Gastroesophageal sphincter (tissue), 3 donors: ENCODE measurements at regions not wholly inside any gene's neighbourhood (a gene's known extent, or its start where the extent isn't known, plus 50 kb on each side); places are given as distances from the start of the nearest gene placed in this dataset.

Experiments used
- EP300 ChIP-seq: sonication (generic); formaldehyde crosslinking; IDR thresholded peaks from one replicate; pipeline ENCODE4 v1.6.1; 2017; ENCODE audit warnings: antibody characterized with exemption, mild to moderate bottlenecking
- TF ChIP-seq, protein P1 (sequence below), 4 experiments: fragments of 200-600 bp in 2 of 4; fragments of 450-650 bp in 2 of 4; sonication (generic) in 1 of 4; IDR thresholded peaks; one replicate each; pipeline ENCODE4 v1.5.1; 2017 to 2019; ENCODE audit warnings: antibody characterized with exemption in 4 of 4, mild to moderate bottlenecking in 2 of 4, moderate library complexity in 2 of 4

DNA sequence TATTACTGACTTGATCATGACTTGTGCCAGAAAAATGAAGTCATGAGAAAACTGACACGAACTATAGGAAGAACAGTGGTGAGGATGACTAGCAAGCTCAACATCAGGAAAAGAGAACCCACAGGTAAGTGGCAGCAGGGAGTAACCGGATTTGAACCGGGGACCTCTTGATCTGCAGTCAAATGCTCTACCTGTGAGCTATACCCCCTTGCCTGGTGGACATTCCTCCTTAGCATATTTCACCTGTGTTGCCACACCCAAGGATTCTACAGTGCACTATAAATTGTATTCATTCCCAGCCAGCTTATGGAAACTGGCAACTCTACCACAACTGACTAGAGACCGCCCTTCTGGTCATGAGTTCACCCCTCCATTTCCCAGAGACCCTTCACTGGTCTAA lies 97.5 kb upstream of the ZNF746 start:
- TF ChIP-seq, protein P1, sequence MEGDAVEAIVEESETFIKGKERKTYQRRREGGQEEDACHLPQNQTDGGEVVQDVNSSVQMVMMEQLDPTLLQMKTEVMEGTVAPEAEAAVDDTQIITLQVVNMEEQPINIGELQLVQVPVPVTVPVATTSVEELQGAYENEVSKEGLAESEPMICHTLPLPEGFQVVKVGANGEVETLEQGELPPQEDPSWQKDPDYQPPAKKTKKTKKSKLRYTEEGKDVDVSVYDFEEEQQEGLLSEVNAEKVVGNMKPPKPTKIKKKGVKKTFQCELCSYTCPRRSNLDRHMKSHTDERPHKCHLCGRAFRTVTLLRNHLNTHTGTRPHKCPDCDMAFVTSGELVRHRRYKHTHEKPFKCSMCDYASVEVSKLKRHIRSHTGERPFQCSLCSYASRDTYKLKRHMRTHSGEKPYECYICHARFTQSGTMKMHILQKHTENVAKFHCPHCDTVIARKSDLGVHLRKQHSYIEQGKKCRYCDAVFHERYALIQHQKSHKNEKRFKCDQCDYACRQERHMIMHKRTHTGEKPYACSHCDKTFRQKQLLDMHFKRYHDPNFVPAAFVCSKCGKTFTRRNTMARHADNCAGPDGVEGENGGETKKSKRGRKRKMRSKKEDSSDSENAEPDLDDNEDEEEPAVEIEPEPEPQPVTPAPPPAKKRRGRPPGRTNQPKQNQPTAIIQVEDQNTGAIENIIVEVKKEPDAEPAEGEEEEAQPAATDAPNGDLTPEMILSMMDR (IDR thresholded peaks at IDR 0.05): no peak
- TF ChIP-seq EP300: no peak
